Heart left ventricle (tissue), 16 donors: ENCODE measurements at regions not wholly inside any gene's neighbourhood (a gene's known extent, or its start where the extent isn't known, plus 50 kb on each side); places are given as distances from the start of the nearest gene placed in this dataset.

Source experiments
- ATAC-seq, 4 donors: fragments of 200-7000 bp; cut with Tn5 transposase; one replicate each; pipeline ENCODE4 v1.9.1; 2020 to 2022; ENCODE audit warnings: moderate library complexity in 4 of 4, mild to moderate bottlenecking in 3 of 4, moderate number of reproducible peaks in 1 of 4
- DNase-seq, 5 donors: peaks; one replicate each; pipeline ENCODE4 v3.0.0-alpha.2; 2020
- H3K27ac ChIP-seq, 12 donors: fragments of 200-600 bp; sonication (generic) in 4 of 12; one replicate each; pipeline versions ENCODE4 v1.5.0 to v1.8.0; 2016 to 2022; ENCODE audit warnings: mild to moderate bottlenecking in 2 of 12
- H3K27me3 ChIP-seq, 9 donors: fragments of 200-600 bp; sonication (generic) in 2 of 9; one replicate each; pipeline versions ENCODE4 v1.5.1 to v1.8.0; 2016 to 2022; ENCODE audit warnings: mild to moderate bottlenecking in 3 of 9
- H3K36me3 ChIP-seq, 9 donors: fragments of 200-600 bp; sonication (generic) in 2 of 9; one replicate each; pipeline versions ENCODE4 v1.5.0 to v1.8.0; 2018 to 2022; ENCODE audit warnings: mild to moderate bottlenecking in 2 of 9
- H3K4me1 ChIP-seq, 12 donors: fragments of 200-600 bp; sonication (generic) in 4 of 12; one replicate each; pipeline versions ENCODE4 v1.5.0 to v1.8.0; 2016 to 2022; ENCODE audit warnings: mild to moderate bottlenecking in 3 of 12
- H3K4me3 ChIP-seq, 12 donors: fragments of 200-600 bp; sonication (generic) in 4 of 12; one replicate each; pipeline versions ENCODE4 v1.5.0 to v1.8.0; 2017 to 2022; ENCODE audit warnings: mild to moderate bottlenecking in 9 of 12, moderate library complexity in 4 of 12
- H3K9me3 ChIP-seq, 12 donors: fragments of 200-600 bp; sonication (generic) in 4 of 12; one replicate each; pipeline versions ENCODE4 v1.5.0 to v1.8.0; 2016 to 2022; ENCODE audit warnings: mild to moderate bottlenecking in 1 of 12
- CTCF ChIP-seq, 12 donors: fragments of 200-600 bp; sonication (generic) in 4 of 12; IDR thresholded peaks; one replicate each; pipeline versions ENCODE4 v1.5.0 to v1.8.0; 2018 to 2022; ENCODE audit warnings: antibody characterized with exemption in 12 of 12, mild to moderate bottlenecking in 5 of 12
- POLR2A ChIP-seq, 2 donors: fragments of 450-650 bp; IDR thresholded peaks; one replicate each; pipeline ENCODE4 v1.6.1; 2017; ENCODE audit warnings: antibody characterized with exemption in 2 of 2, mild to moderate bottlenecking in 2 of 2, moderate library complexity in 2 of 2
- WGBS, 4 donors: extraction: QIAGEN DNeasy Blood & Tissue Kit in 2 of 4; methylation state at CpG; one replicate each; pipeline versions ENCODE4 v1.1.5 to v1.1.7; 2013 to 2018; 5-methylcytosine and 5-hydroxymethylcytosine counted together
- intact Hi-C, 10 donors: fragments of 100-400 bp; cut with DNase I; formaldehyde crosslinking; loops; one replicate each; pipeline versions ENCODE4 v1.11.1 to v1.14.2; 2022
- donor health status: ischemic (EF 13 %, LVEDD 7.1; RV severe dilation, severe dysfunction).
- donor health status: healthy with polysubstance abuse.
- donor health status: DM: no; HTN: yes; CAD: no.
- donor health status: DM: no; HTN: no; CAD: no.
- donor health status: ischemic (EF 25% LVEDD 6.9; RV normal size, moderate dysfunction).
- donor health status: ischemic (EF 25% LVEDD 5.7; RV mildly dilated, moderate dysfunction).
- donor health status: healthy.
- donor health status: DM: yes; HTN: yes; CAD: no.
- donor health status: ischemic (EF 35%, LVEDD 5.7; RV mildly dilated, moderate dysfunction).
- donor health status: nonischemic (EF 11% LVEDD 7.7; RV severe dilation, severe dysfunction).
- donor health status: DM: yes; HTN: yes; CAD: no.
- donor health status: PGD.
- donor health status: ischemic (EF 29% LVEDD 5.4; RV normal size, mild dysfunction).
- donor health status: nonischemic (EF 23%, LVEDD 6.1; RV moderate dilation, normal function).

DNA sequence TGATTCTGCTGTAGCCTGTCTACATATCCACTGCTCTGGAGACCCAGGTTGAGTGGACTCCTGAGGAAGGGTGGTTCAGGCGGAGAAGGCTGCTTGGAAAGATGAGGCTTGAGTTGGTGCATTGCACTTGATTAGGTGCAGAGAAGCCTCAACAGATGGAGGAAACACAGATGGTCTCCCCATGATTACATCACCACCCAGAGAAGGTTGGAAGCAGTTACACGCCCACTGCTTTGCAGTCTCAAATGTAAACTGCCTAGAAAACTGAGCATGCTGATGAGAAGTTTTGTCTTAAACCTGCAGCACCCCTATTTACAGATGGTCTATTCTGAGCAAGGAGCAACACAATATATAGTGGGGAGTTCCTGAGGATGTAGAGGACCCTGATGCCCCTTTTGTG is 266.6 kb downstream of the PIK3R1 start:
- Histone ChIP-seq H3K27me3 (no peaks in the 10 kb centered on the region), H3K27ac (no peak overlapping the region), H3K4me1 (peaks cover 0 to 20% (median 6%) of the 10 kb centered on the region in 12 donors), H3K9me3 (peaks cover 0 to 6% (median 0%) of the 10 kb centered on the region in 12 donors), H3K36me3 (no peaks in the 10 kb centered on the region), H3K4me3 (no peak overlapping the region)
- no peak for TF ChIP-seq POLR2A (IDR thresholded peaks at IDR 0.05)
- no peak for TF ChIP-seq CTCF (IDR thresholded peaks at IDR 0.05)
- DNase-seq = no peak
- WGBS, 4 donors = 67 to 79% (median 75%) methylated on average over 2 of the region's 2 CpGs
- intact Hi-C loops = loop anchor here in 1 of 10 donors (5.0 kb wide), 1 partner anchor 45 kb away; no protein-coding TSS in a partner anchor
- no peak for ATAC-seq

DNA sequence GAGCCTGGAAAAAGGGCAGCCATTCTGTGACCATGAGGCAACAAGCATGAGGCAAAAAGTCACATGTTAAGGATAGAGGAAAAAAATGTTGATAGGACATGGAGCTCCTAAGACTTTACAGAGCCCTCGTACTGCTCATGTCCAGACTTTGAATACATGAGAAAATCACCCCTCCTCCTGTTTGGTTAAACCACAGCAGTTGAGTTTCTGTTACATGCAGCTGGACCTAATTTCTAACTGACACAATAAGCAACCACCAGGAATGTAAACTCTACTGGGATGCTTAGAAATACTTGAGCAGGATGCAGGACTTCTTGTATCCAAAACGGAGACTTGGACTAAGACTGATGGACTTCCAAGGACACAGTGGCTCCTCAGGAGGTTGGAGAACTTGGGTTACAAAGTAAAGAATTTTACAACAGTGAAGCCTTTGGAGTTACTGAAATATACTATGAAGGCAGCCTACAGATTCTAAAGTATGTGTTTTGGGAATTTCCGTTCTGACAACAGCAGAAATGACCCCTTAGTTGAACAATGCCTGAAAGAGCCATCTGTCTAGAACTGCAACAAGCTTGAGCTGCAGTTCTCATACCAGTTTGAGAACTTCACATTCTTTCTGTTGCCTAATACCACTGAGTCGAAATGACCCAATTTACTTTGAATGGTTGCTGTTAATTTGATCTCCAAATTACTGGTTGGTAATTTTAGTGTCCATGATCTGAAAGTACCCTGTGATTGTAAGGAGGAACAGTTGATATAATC is 268.9 kb downstream of the PIK3R1 start:
- intact Hi-C loops = loop anchor here in 1 of 10 donors (5.0 kb wide), 1 partner anchor 43 kb away; no protein-coding TSS in a partner anchor

DNA sequence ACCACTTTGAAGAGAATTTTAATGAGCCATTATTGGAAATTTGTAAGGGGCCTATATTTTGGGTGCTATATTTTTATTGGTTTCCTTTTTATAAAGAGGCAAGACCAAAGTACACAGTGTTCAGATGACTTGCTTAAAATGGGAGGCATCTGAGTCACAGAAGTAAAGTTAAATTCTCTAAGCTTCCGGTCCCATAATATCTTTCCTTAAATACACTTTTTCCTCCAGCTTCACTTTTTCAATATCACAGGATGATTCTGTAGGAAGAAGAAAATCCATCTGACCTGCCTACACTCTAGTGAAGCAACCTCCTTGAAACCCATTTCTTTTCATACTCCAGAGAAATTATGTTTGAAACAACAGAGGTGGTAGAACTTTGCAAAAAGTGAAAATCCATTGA is 274.0 kb downstream of the PIK3R1 start:
- ATAC-seq (no peak), DNase-seq (no peak)
- Histone ChIP-seq H3K27ac (no peak overlapping the region), H3K36me3 (no peaks in the 10 kb centered on the region), H3K9me3 (peaks cover 0 to 20% (median 9%) of the 10 kb centered on the region in 12 donors), H3K4me1 (no peaks in the 10 kb centered on the region), H3K4me3 (no peak overlapping the region), H3K27me3 (no peaks in the 10 kb centered on the region)
- WGBS, 4 donors = 88 to 94% (median 91%) methylated on average over 1 of the region's 1 CpG
- intact Hi-C loops = no loop called here
- TF ChIP-seq POLR2A (IDR thresholded peaks at IDR 0.05) (no peak), CTCF (IDR thresholded peaks at IDR 0.05) (no peak)

More for the DNA sequence above, 268.9 kb downstream of the PIK3R1 start:
- TF ChIP-seq CTCF (IDR thresholded peaks at IDR 0.05) (no peak), POLR2A (IDR thresholded peaks at IDR 0.05) (no peak)
- H3K36me3 ChIP-seq = no peaks in the 10 kb centered on the region
- H3K27ac ChIP-seq = no peak overlapping the region
- ATAC-seq (no peak), DNase-seq (no peak)
- no peak overlapping the region for H3K4me3 ChIP-seq
- peaks cover 0 to 20% (median 9%) of the 10 kb centered on the region in 12 donors for H3K9me3 ChIP-seq
- peaks cover 0 to 3% (median 0%) of the 10 kb centered on the region in 12 donors for H3K4me1 ChIP-seq
- H3K27me3 ChIP-seq = no peaks in the 10 kb centered on the region
- 78 to 93% (median 88%) methylated on average over 4 of the region's 4 CpGs for WGBS, 4 donors

DNA sequence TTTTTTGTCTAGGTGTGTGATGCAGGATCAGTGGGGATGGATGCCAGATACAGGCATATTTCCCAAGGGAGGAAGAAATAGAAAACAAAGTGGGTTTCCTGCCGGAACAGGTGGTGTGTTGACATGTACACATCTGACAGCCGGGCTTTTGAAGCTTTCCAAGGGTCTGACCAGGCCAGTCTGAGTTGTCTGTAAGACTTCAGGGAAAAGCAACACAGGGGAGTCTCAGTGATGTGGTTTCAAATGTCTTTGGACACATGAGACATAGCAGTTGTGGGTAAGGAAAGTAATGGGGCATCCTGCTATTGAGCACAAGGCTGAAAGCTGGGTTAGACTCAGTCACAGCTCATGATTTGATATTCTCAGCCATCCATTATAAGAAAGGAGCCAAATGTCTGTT is 274.9 kb downstream of the PIK3R1 start:
- no peak overlapping the region for H3K4me3 ChIP-seq
- no peak for DNase-seq
- 52 to 72% (median 64%) methylated on average over 2 of the region's 2 CpGs for WGBS, 4 donors
- intact Hi-C loops = loop anchor here in 1 of 10 donors (10.0 kb wide), 1 partner anchor 454 kb away; no protein-coding TSS in a partner anchor
- H3K27ac ChIP-seq = no peak overlapping the region
- no peaks in the 10 kb centered on the region for H3K36me3 ChIP-seq
- ATAC-seq = no peak
- peaks cover 0 to 20% (median 9%) of the 10 kb centered on the region in 12 donors for H3K9me3 ChIP-seq
- H3K27me3 ChIP-seq = no peaks in the 10 kb centered on the region
- TF ChIP-seq POLR2A (IDR thresholded peaks at IDR 0.05) (no peak), CTCF (IDR thresholded peaks at IDR 0.05) (no peak)
- H3K4me1 ChIP-seq = no peaks in the 10 kb centered on the region
